Endothelial cell of umbilical vein (primary cell): ENCODE measurements at regions not wholly inside any gene's neighbourhood (a gene's known extent, or its start where the extent isn't known, plus 50 kb on each side); places are given as distances from the start of the nearest gene placed in this dataset.

Source experiments
- BruUV-seq: library from RNA; stranded (reverse); fragments of 400-500 nt; replicated peaks from 2 replicates; lab custom pipeline; 2021; lab: Mats Ljungman, UMichigan
- CTCF ChIA-PET: fragments of 300-600, 350-600 bp; sonication (Branson Sonifier 250); formaldehyde crosslinking; loops from one replicate; lab custom pipeline; 2021; ENCODE audit warnings: antibody characterized with exemption, inconsistent platforms; lab: Charles Lee
- POLR2A ChIA-PET: fragments of 300-600, 350-600 bp; sonication (Branson Sonifier 250); formaldehyde crosslinking; loops from one replicate; lab custom pipeline; 2021; ENCODE audit warnings: antibody characterized with exemption, inconsistent platforms; lab: Charles Lee
- DNase-seq: peaks from one replicate; pipeline ENCODE4 v3.0.0-alpha.2; 2011; ENCODE audit warnings: low read depth, low spot score
- FAIRE-seq: peaks from 2 replicates; lab custom pipeline; 2011; peaks lifted over from hg19 to GRCh38; lab: Jason Lieb, UNC
- H2AFZ ChIP-seq: 2 replicates; pipeline ENCODE4 v1.6.0; 2012; ENCODE audit warnings: low read depth, low read length, control low read depth, inconsistent platforms
- H3K27ac ChIP-seq: 2 replicates; pipeline ENCODE4 v1.5.1; 2011; ENCODE audit warnings: low read depth, mild to moderate bottlenecking, control low read depth, low read length, moderate library complexity; ENCODE audit not compliant: insufficient read depth
- H3K27me3 ChIP-seq, 2 experiments: 2 replicates each; pipeline versions ENCODE4 v1.6.0 to v1.6.1; 2011; ENCODE audit warnings: low read length in 2 of 2, mixed read lengths in 1 of 2; ENCODE audit not compliant: control insufficient read depth in 2 of 2, insufficient read depth in 2 of 2
- H3K36me3 ChIP-seq, 2 experiments: 2 replicates in 1 of 2; 3 replicates in 1 of 2; pipeline ENCODE4 v1.5.1; 2011; ENCODE audit warnings: low read length in 2 of 2, mild to moderate bottlenecking in 1 of 2, moderate library complexity in 1 of 2; ENCODE audit not compliant: control insufficient read depth in 2 of 2, insufficient read depth in 2 of 2; ENCODE audit errors: extremely low read depth in 1 of 2
- H3K4me1 ChIP-seq: 3 replicates; pipeline ENCODE4 v1.5.1; 2011; ENCODE audit warnings: mild to moderate bottlenecking, low read length; ENCODE audit not compliant: control insufficient read depth, insufficient read depth; ENCODE audit errors: extremely low read depth
- H3K4me2 ChIP-seq: 2 replicates; pipeline ENCODE4 v1.6.1; 2011; ENCODE audit warnings: low read length, control low read depth, mixed read lengths; ENCODE audit not compliant: insufficient read depth
- H3K4me3 ChIP-seq, 3 experiments: fragments of 200-600 bp in 1 of 3; sonication (generic), shearing (Covaris generic) in 1 of 3; replicated peaks in 1 of 3; 2 replicates each; pipeline ENCODE4 v1.5.1; 2011 to 2016; ENCODE audit warnings: control low read depth in 3 of 3, low read length in 3 of 3, mild to moderate bottlenecking in 2 of 3, inconsistent platforms in 1 of 3, low read depth in 1 of 3, moderate library complexity in 1 of 3; ENCODE audit not compliant: insufficient read depth in 1 of 3
- H3K79me2 ChIP-seq: 2 replicates; pipeline ENCODE4 v1.6.0; 2012; ENCODE audit warnings: low read length, inconsistent platforms; ENCODE audit not compliant: control insufficient read depth, insufficient read depth
- H3K9ac ChIP-seq: replicated peaks from 2 replicates; pipeline ENCODE3; 2011; ENCODE audit warnings: low read length, control low read depth; ENCODE audit not compliant: insufficient read depth; ENCODE audit errors: extremely low read depth
- H3K9me1 ChIP-seq: replicated peaks from 3 replicates; pipeline ENCODE4 v1.6.0; 2011; ENCODE audit warnings: mild to moderate bottlenecking, low read length; ENCODE audit not compliant: control insufficient read depth, insufficient read depth; ENCODE audit errors: extremely low read depth
- H3K9me3 ChIP-seq: replicated peaks from 2 replicates; pipeline ENCODE4 v1.5.1; 2012; ENCODE audit warnings: low read length, inconsistent platforms; ENCODE audit not compliant: control insufficient read depth, insufficient read depth
- H4K20me1 ChIP-seq: replicated peaks from 2 replicates; pipeline ENCODE3; 2011; ENCODE audit warnings: mild to moderate bottlenecking, low read length; ENCODE audit not compliant: control insufficient read depth, insufficient read depth; ENCODE audit errors: extremely low read depth
- EZH2 ChIP-seq: IDR thresholded peaks from 2 replicates; pipeline ENCODE4 v1.6.1; 2012; ENCODE audit warnings: borderline replicate concordance, low read depth, mild to moderate bottlenecking, moderate library complexity, low read length, inconsistent platforms; ENCODE audit not compliant: severe bottlenecking
- FOS ChIP-seq: IDR thresholded peaks from 2 replicates; pipeline ENCODE4 v1.6.1; 2011; ENCODE audit warnings: mild to moderate bottlenecking, low read length, moderate library complexity, borderline replicate concordance; ENCODE audit not compliant: insufficient read depth
- GATA2 ChIP-seq: IDR thresholded peaks from 2 replicates; pipeline ENCODE4 v1.7.0; 2011; ENCODE audit warnings: low read depth, mild to moderate bottlenecking, moderate library complexity, mixed read lengths, low read length; ENCODE audit not compliant: insufficient read length, insufficient read depth
- JUN ChIP-seq: IDR thresholded peaks from 2 replicates; pipeline ENCODE4 v1.6.1; 2011; ENCODE audit warnings: borderline replicate concordance, low read depth; ENCODE audit not compliant: insufficient read length, insufficient read depth
- MYC ChIP-seq: IDR thresholded peaks from one replicate; pipeline ENCODE4 v1.6.1; 2011; ENCODE audit warnings: mild to moderate bottlenecking, low read depth, low read length
- POLR2A ChIP-seq: IDR thresholded peaks from 2 replicates; pipeline ENCODE4 v1.6.1; 2012; ENCODE audit warnings: low read depth, mild to moderate bottlenecking, control low read depth, low read length
- POLR2AphosphoS5 ChIP-seq: IDR thresholded peaks from 2 replicates; pipeline ENCODE4 v1.6.1; 2012; ENCODE audit warnings: low read depth, mild to moderate bottlenecking, control low read depth, low read length, moderate library complexity; ENCODE audit not compliant: insufficient read depth
- dilution Hi-C: fragments of 300-500 bp; cut with MboI; formaldehyde crosslinking; loops from one replicate; pipeline ENCODE4 v1.15.0; 2019; ENCODE audit warnings: low sequenced_read_pairs; ENCODE audit not compliant: extremely low pct_ligation_motif_present
- intact Hi-C: fragments of 100-400 bp; cut with micrococcal nuclease; formaldehyde crosslinking; loops from one replicate; pipeline ENCODE4 v1.10.0; 2022
- TF ChIP-seq, protein P1 (sequence below): IDR thresholded peaks from 2 replicates; pipeline ENCODE4 v1.6.1; 2011; ENCODE audit not compliant: insufficient read depth, insufficient read length
- TF ChIP-seq, protein P2 (sequence below), 2 donors: IDR thresholded peaks; 1 replicate in 1 of 2; 2 replicates in 1 of 2; pipeline ENCODE4 v1.5.1; 2011; ENCODE audit warnings: low read length in 2 of 2, mild to moderate bottlenecking in 2 of 2, moderate library complexity in 2 of 2, control low read depth in 1 of 2, inconsistent platforms in 1 of 2, low read depth in 1 of 2; ENCODE audit not compliant: insufficient read depth in 1 of 2; ENCODE audit errors: extremely low read depth in 1 of 2

DNA sequence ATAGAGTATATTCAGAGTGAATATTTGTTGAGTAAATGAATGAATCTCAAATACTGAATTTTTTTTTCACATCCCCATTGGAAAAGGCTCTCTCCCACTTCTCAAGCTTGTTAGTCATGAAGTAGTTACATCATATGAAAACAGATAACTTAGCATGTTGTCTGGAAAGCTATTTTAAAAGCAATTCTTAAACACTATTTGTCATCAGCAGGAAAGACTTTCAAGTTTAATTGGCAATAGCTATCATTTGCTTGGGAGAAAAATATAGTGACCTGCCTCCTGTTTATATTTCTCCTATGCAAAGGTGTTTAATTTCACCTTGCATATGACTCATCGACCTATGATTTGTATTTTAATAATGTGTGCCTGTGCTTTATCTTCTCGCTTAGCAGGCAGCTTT, 499.8 kb upstream of the GRIA1 start:
- BruUV-seq, result no TSS peak
- H3K4me1 ChIP-seq, result no peaks in the 10 kb centered on the region

More for the DNA sequence above, 499.8 kb upstream of the GRIA1 start:
- no peak overlapping the region for H3K4me2 ChIP-seq
- FAIRE-seq, result no peak
- intact Hi-C loops (no loop called here), dilution Hi-C loops (no loop called here)
- no peaks in the 10 kb centered on the region for H3K79me2 ChIP-seq
- H3K9ac ChIP-seq, result no peak overlapping the region
- no peaks in the 10 kb centered on the region for H3K9me3 ChIP-seq
- H3K27ac ChIP-seq, result no peak overlapping the region
- H3K4me3 ChIP-seq, result no peak overlapping the region
- CTCF ChIA-PET, result no interaction called here
- H3K9me1 ChIP-seq, result no peaks in the 10 kb centered on the region
- no peaks in the 10 kb centered on the region for H4K20me1 ChIP-seq
- H3K27me3 ChIP-seq, result no peaks in the 10 kb centered on the region
- H2AFZ ChIP-seq, result no peak overlapping the region
- no peak for DNase-seq
- POLR2A ChIA-PET, result no interaction called here
- TF ChIP-seq EZH2 (no peak), GATA2 (no peak), JUN (no peak), FOS (no peak), POLR2AphosphoS5 (no peak), POLR2A (no peak), MYC (no peak)
- TF ChIP-seq, protein P1, sequence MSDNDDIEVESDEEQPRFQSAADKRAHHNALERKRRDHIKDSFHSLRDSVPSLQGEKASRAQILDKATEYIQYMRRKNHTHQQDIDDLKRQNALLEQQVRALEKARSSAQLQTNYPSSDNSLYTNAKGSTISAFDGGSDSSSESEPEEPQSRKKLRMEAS, result no peak
- TF ChIP-seq, protein P2, sequence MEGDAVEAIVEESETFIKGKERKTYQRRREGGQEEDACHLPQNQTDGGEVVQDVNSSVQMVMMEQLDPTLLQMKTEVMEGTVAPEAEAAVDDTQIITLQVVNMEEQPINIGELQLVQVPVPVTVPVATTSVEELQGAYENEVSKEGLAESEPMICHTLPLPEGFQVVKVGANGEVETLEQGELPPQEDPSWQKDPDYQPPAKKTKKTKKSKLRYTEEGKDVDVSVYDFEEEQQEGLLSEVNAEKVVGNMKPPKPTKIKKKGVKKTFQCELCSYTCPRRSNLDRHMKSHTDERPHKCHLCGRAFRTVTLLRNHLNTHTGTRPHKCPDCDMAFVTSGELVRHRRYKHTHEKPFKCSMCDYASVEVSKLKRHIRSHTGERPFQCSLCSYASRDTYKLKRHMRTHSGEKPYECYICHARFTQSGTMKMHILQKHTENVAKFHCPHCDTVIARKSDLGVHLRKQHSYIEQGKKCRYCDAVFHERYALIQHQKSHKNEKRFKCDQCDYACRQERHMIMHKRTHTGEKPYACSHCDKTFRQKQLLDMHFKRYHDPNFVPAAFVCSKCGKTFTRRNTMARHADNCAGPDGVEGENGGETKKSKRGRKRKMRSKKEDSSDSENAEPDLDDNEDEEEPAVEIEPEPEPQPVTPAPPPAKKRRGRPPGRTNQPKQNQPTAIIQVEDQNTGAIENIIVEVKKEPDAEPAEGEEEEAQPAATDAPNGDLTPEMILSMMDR (IDR thresholded peaks at IDR 0.05; ENCODE audit: extremely low read depth in 1 of 2, insufficient read depth in 1 of 2, low read depth in 1 of 2, low read length in 2 of 2), result no peak
- H3K36me3 ChIP-seq, result no peaks in the 10 kb centered on the region
